ENCODE measurements at regions not wholly inside any gene's neighbourhood (a gene's known extent, or its start where the extent isn't known, plus 50 kb on each side); places are given as distances from the start of the nearest gene placed in this dataset.

DNA sequence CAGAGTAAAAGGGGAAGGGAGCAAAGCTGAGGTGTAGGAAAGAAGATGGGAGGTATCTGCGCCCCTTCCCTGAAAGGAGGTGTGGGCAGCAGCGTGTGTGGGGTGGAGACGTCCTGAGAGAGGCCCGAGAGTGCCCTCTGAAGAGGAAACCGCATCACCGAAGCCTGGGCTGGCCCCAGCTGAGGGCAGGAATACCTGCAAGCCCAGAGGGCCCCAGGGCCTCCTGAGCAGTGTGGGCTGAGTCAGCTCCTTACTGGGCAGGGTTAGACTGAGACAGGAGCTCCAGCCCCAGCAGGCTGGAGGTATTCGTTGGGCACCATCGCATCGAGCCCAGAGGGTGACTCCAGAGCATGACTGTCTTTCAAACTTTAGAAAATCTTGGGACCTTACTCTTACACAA is 534.0 kb upstream of the B3GAT1 start:
- POLR2A ChIA-PET = no interaction called here

GRCh38 chr11:134944986-134945385 is 532.9 kb upstream of the B3GAT1 start:
- CTCF ChIA-PET = no interaction called here
- no peak overlapping the region for H3K27ac Mint-ChIP-seq
- no peak overlapping the region for H2AFZ ChIP-seq (ENCODE audit: insufficient read depth, low read depth, low read length, poor library complexity, severe bottlenecking)
- H3K79me2 ChIP-seq (ENCODE audit: control insufficient read depth, insufficient read depth, low read length) = no peaks in the 10 kb centered on the region
- intact Hi-C loops (cut with micrococcal nuclease) = no loop called here
- H3K9me3 Mint-ChIP-seq (ENCODE audit: insufficient read depth) = no peaks in the 10 kb centered on the region
- no peaks in the 10 kb centered on the region for H3K27me3 Mint-ChIP-seq
- peaks cover 0 to 2% (median 0%) of the 10 kb centered on the region in 4 experiments for H3K27me3 ChIP-seq (replicated peaks in 1 of 4; ENCODE audit: control extremely low read depth in 1 of 4, control insufficient read depth in 3 of 4, insufficient read depth in 4 of 4, low read length in 3 of 4)
- H3K36me3 ChIP-seq (replicated peaks in 1 of 2; ENCODE audit: control extremely low read depth in 1 of 2, control insufficient read depth in 1 of 2, extremely low read depth in 1 of 2, insufficient read depth in 2 of 2, low read length in 1 of 2) = no peaks in the 10 kb centered on the region
- no peak overlapping the region for H3K4me3 Mint-ChIP-seq
- no peaks in the 10 kb centered on the region for H3K9me3 ChIP-seq (ENCODE audit: control extremely low read depth in 1 of 3, control insufficient read depth in 2 of 3, insufficient read depth in 1 of 3, low read length in 2 of 3)
- H3K4me1 Mint-ChIP-seq = no peaks in the 10 kb centered on the region
- H3K27ac ChIP-seq (ENCODE audit: low read length in 2 of 2) = no peak overlapping the region
- POLR2A ChIA-PET = no interaction called here
- no peak overlapping the region for H3K4me3 ChIP-seq (ENCODE audit: control extremely low read depth in 1 of 5, extremely low read depth in 1 of 5, insufficient read depth in 1 of 5, low read depth in 2 of 5, low read length in 4 of 5)
- H3K4me1 ChIP-seq (ENCODE audit: control insufficient read depth in 2 of 2, insufficient read depth in 2 of 2, low read length in 2 of 2) = no peaks in the 10 kb centered on the region
- H3K4me2 ChIP-seq (replicated peaks; ENCODE audit: low read depth, low read length, poor library complexity, severe bottlenecking) = no peak overlapping the region
- DNase-seq (no peak), ATAC-seq (ENCODE audit: low read depth) (no peak)
- H4K20me1 ChIP-seq (ENCODE audit: control insufficient read depth, insufficient read depth, low read length, poor library complexity, severe bottlenecking) = no peaks in the 10 kb centered on the region
- no peak for TF ChIP-seq EZH2 (IDR thresholded peaks at IDR 0.05; ENCODE audit: borderline replicate concordance, insufficient read depth, low read depth, low read length, poor library complexity, severe bottlenecking)
- TF ChIP-seq, protein P1, sequence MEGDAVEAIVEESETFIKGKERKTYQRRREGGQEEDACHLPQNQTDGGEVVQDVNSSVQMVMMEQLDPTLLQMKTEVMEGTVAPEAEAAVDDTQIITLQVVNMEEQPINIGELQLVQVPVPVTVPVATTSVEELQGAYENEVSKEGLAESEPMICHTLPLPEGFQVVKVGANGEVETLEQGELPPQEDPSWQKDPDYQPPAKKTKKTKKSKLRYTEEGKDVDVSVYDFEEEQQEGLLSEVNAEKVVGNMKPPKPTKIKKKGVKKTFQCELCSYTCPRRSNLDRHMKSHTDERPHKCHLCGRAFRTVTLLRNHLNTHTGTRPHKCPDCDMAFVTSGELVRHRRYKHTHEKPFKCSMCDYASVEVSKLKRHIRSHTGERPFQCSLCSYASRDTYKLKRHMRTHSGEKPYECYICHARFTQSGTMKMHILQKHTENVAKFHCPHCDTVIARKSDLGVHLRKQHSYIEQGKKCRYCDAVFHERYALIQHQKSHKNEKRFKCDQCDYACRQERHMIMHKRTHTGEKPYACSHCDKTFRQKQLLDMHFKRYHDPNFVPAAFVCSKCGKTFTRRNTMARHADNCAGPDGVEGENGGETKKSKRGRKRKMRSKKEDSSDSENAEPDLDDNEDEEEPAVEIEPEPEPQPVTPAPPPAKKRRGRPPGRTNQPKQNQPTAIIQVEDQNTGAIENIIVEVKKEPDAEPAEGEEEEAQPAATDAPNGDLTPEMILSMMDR (IDR thresholded peaks at IDR 0.05) = no peak
- H3K9ac ChIP-seq (ENCODE audit: low read length) = no peak overlapping the region
- 93% methylated on average over 10 of the region's 10 CpGs for WGBS (ENCODE audit: insufficient coverage)

More for the DNA sequence above, 534.0 kb upstream of the B3GAT1 start:
- Histone ChIP-seq H3K79me2 (ENCODE audit: control insufficient read depth, insufficient read depth, low read length) (no peaks in the 10 kb centered on the region), H3K9ac (ENCODE audit: low read length) (no peak overlapping the region), H3K4me1 (ENCODE audit: control insufficient read depth in 2 of 2, insufficient read depth in 2 of 2, low read length in 2 of 2) (no peaks in the 10 kb centered on the region), H2AFZ (ENCODE audit: insufficient read depth, low read depth, low read length, poor library complexity, severe bottlenecking) (no peak overlapping the region), H3K36me3 (replicated peaks in 1 of 2; ENCODE audit: control extremely low read depth in 1 of 2, control insufficient read depth in 1 of 2, extremely low read depth in 1 of 2, insufficient read depth in 2 of 2, low read length in 1 of 2) (no peaks in the 10 kb centered on the region), H3K27ac (ENCODE audit: low read length in 2 of 2) (no peak overlapping the region), H3K9me3 (ENCODE audit: control extremely low read depth in 1 of 3, control insufficient read depth in 2 of 3, insufficient read depth in 1 of 3, low read length in 2 of 3) (no peaks in the 10 kb centered on the region), H3K4me3 (ENCODE audit: control extremely low read depth in 1 of 5, extremely low read depth in 1 of 5, insufficient read depth in 1 of 5, low read depth in 2 of 5, low read length in 4 of 5) (no peak overlapping the region), H3K4me2 (replicated peaks; ENCODE audit: low read depth, low read length, poor library complexity, severe bottlenecking) (no peak overlapping the region), H3K27me3 (replicated peaks in 1 of 4; ENCODE audit: control extremely low read depth in 1 of 4, control insufficient read depth in 3 of 4, insufficient read depth in 4 of 4, low read length in 3 of 4) (peaks cover 0 to 2% (median 0%) of the 10 kb centered on the region in 4 experiments), H4K20me1 (ENCODE audit: control insufficient read depth, insufficient read depth, low read length, poor library complexity, severe bottlenecking) (no peaks in the 10 kb centered on the region)
- WGBS (ENCODE audit: insufficient coverage) = 64% methylated on average over 8 of the region's 9 CpGs
- CTCF ChIA-PET = no interaction called here
- DNase-seq = no peak
- Mint-ChIP-seq H3K27ac (no peak overlapping the region), H3K9me3 (ENCODE audit: insufficient read depth) (no peaks in the 10 kb centered on the region), H3K4me3 (no peak overlapping the region), H3K4me1 (no peaks in the 10 kb centered on the region), H3K27me3 (no peaks in the 10 kb centered on the region)
- ATAC-seq (ENCODE audit: low read depth) = no peak
- TF ChIP-seq, protein P1 (IDR thresholded peaks at IDR 0.05) = no peak
- TF ChIP-seq EZH2 (IDR thresholded peaks at IDR 0.05; ENCODE audit: borderline replicate concordance, insufficient read depth, low read depth, low read length, poor library complexity, severe bottlenecking) = no peak
- intact Hi-C loops (cut with micrococcal nuclease) = no loop called here
